Epithelial cell of prostate (primary cell): ENCODE measurements at regions not wholly inside any gene's neighbourhood (a gene's known extent, or its start where the extent isn't known, plus 50 kb on each side); places are given as distances from the start of the nearest gene placed in this dataset.

Source experiments
- DNase-seq: peaks from one replicate; pipeline ENCODE4 v3.0.0-alpha.2; 2011; ENCODE audit warnings: low read depth, low spot score
- H3K27ac ChIP-seq: fragments of 450-650 bp; 2 replicates; pipeline ENCODE4 v1.5.1; 2017; ENCODE audit warnings: mild to moderate bottlenecking

GRCh38 chr1:193666485-193667083 is 480.2 kb upstream of the B3GALT2 start:
- no peak overlapping the region for H3K27ac ChIP-seq
- DNase-seq, result no peak

- H3K27ac ChIP-seq, result no peak overlapping the region
- DNase-seq, result no peak
These were observed 477.6 kb upstream of the B3GALT2 start for GRCh38 chr1:193663965-193664364.

GRCh38 chr1:193662030-193662429 is 475.6 kb upstream of the B3GALT2 start:
- H3K27ac ChIP-seq, result no peak overlapping the region
- DNase-seq, result no peak

- DNase-seq, result no peak
- no peak overlapping the region for H3K27ac ChIP-seq
These were observed 475.0 kb upstream of the B3GALT2 start for GRCh38 chr1:193661385-193661784.

- no peak overlapping the region for H3K27ac ChIP-seq
- no peak for DNase-seq
These were observed 474.0 kb upstream of the B3GALT2 start for GRCh38 chr1:193660428-193660827.

- no peak overlapping the region for H3K27ac ChIP-seq
- no peak for DNase-seq
These were observed 472.3 kb upstream of the B3GALT2 start for GRCh38 chr1:193658691-193659090.

- H3K27ac ChIP-seq, result no peak overlapping the region
- DNase-seq, result no peak
These were observed 471.7 kb upstream of the B3GALT2 start for GRCh38 chr1:193658081-193658480.

GRCh38 chr1:193657552-193657951 is 471.1 kb upstream of the B3GALT2 start:
- no peak for DNase-seq

GRCh38 chr1:193656841-193657240 is 470.4 kb upstream of the B3GALT2 start:
- H3K27ac ChIP-seq, result no peak overlapping the region
- DNase-seq, result no peak

More at GRCh38 chr1:193657552-193657951, 471.1 kb upstream of the B3GALT2 start:
- H3K27ac ChIP-seq, result no peak overlapping the region

GRCh38 chr1:193654951-193655735 is 468.7 kb upstream of the B3GALT2 start:
- no peak overlapping the region for H3K27ac ChIP-seq
- DNase-seq, result peak; percentile 31

GRCh38 chr1:193649587-193649986 is 463.2 kb upstream of the B3GALT2 start:
- no peak for DNase-seq

GRCh38 chr1:193634876-193635275 is 448.5 kb upstream of the B3GALT2 start:
- DNase-seq, result no peak
- H3K27ac ChIP-seq, result no peak overlapping the region

More at GRCh38 chr1:193649587-193649986, 463.2 kb upstream of the B3GALT2 start:
- H3K27ac ChIP-seq, result no peak overlapping the region

GRCh38 chr1:193634470-193634869 is 448.1 kb upstream of the B3GALT2 start:
- no peak overlapping the region for H3K27ac ChIP-seq
- DNase-seq, result no peak

- no peak overlapping the region for H3K27ac ChIP-seq
- no peak for DNase-seq
These were observed 447.6 kb upstream of the B3GALT2 start for GRCh38 chr1:193633991-193634390.

- no peak for DNase-seq
These were observed 446.7 kb upstream of the B3GALT2 start for GRCh38 chr1:193633093-193633492.

GRCh38 chr1:193631306-193631705 is 444.9 kb upstream of the B3GALT2 start:
- no peak overlapping the region for H3K27ac ChIP-seq
- no peak for DNase-seq

More at GRCh38 chr1:193633093-193633492, 446.7 kb upstream of the B3GALT2 start:
- no peak overlapping the region for H3K27ac ChIP-seq

GRCh38 chr1:193629875-193630274 is 443.5 kb upstream of the B3GALT2 start:
- no peak overlapping the region for H3K27ac ChIP-seq
- DNase-seq, result no peak

GRCh38 chr1:193626695-193627094 is 440.3 kb upstream of the B3GALT2 start:
- H3K27ac ChIP-seq, result no peak overlapping the region
- no peak for DNase-seq

GRCh38 chr1:193625255-193625654 is 438.8 kb upstream of the B3GALT2 start:
- no peak for DNase-seq
- no peak overlapping the region for H3K27ac ChIP-seq

GRCh38 chr1:193619911-193620310 is 433.5 kb upstream of the B3GALT2 start:
- H3K27ac ChIP-seq, result no peak overlapping the region
- no peak for DNase-seq

GRCh38 chr1:193614817-193615216 is 428.4 kb upstream of the B3GALT2 start:
- DNase-seq, result peak; percentile 14
- H3K27ac ChIP-seq, result peak overlapping the region; percentile 32

GRCh38 chr1:193614275-193614674 is 427.9 kb upstream of the B3GALT2 start:
- H3K27ac ChIP-seq, result peak overlapping the region; percentile 32

More at GRCh38 chr1:193614275-193614674, 427.9 kb upstream of the B3GALT2 start:
- no peak for DNase-seq
